Upper lobe of right lung (tissue), 1 donor: ENCODE measurements at regions not wholly inside any gene's neighbourhood (a gene's known extent, or its start where the extent isn't known, plus 50 kb on each side); places are given as distances from the start of the nearest gene placed in this dataset.

Experiments used
- ATAC-seq: fragments of 200-7000 bp; cut with Tn5 transposase; one replicate; pipeline ENCODE4 v1.9.1; 2020; ENCODE audit warnings: mild to moderate bottlenecking, moderate library complexity
- DNase-seq: peaks from one replicate; pipeline ENCODE4 v3.0.0-alpha.2; 2020
- H3K27ac ChIP-seq: fragments of 200-600 bp; one replicate; pipeline ENCODE4 v1.8.0; 2022
- H3K27me3 ChIP-seq: fragments of 200-600 bp; one replicate; pipeline ENCODE4 v1.8.0; 2022; ENCODE audit warnings: mild to moderate bottlenecking
- H3K36me3 ChIP-seq: fragments of 200-600 bp; one replicate; pipeline ENCODE4 v1.8.0; 2022
- H3K4me1 ChIP-seq: fragments of 200-600 bp; one replicate; pipeline ENCODE4 v1.8.0; 2022
- H3K4me3 ChIP-seq: fragments of 200-600 bp; one replicate; pipeline ENCODE4 v1.8.0; 2022; ENCODE audit warnings: mild to moderate bottlenecking
- H3K9me3 ChIP-seq: fragments of 200-600 bp; one replicate; pipeline ENCODE4 v1.8.0; 2022
- CTCF ChIP-seq: fragments of 200-600 bp; IDR thresholded peaks from one replicate; pipeline ENCODE4 v1.8.0; 2022; ENCODE audit warnings: antibody characterized with exemption
- intact Hi-C: fragments of 100-400 bp; cut with DNase I; formaldehyde crosslinking; loops from one replicate; pipeline ENCODE4 v1.11.0; 2022
- donor health status: DM: no; HTN: yes; CAD: no; lungs with severe emphysema.

- no peaks in the 10 kb centered on the region for H3K36me3 ChIP-seq
- H3K27ac ChIP-seq, result no peak overlapping the region
- H3K9me3 ChIP-seq, result no peaks in the 10 kb centered on the region
- H3K4me1 ChIP-seq, result no peaks in the 10 kb centered on the region
- no peak overlapping the region for H3K4me3 ChIP-seq
- DNase-seq (no peak), ATAC-seq (no peak)
- intact Hi-C loops, result no loop called here
- H3K27me3 ChIP-seq, result no peaks in the 10 kb centered on the region
- TF ChIP-seq CTCF, result no peak
Measured at GRCh38 chr9:118302721-118303120, 598.5 kb downstream of the TLR4 start.

GRCh38 chr9:118303216-118303615, 599.0 kb downstream of the TLR4 start:
- no peak for TF ChIP-seq CTCF
- Histone ChIP-seq H3K4me1 (no peaks in the 10 kb centered on the region), H3K9me3 (no peaks in the 10 kb centered on the region), H3K36me3 (no peaks in the 10 kb centered on the region), H3K27ac (no peak overlapping the region), H3K4me3 (no peak overlapping the region), H3K27me3 (no peaks in the 10 kb centered on the region)
- intact Hi-C loops, result no loop called here
- no peak for DNase-seq
- no peak for ATAC-seq

- ATAC-seq (no peak), DNase-seq (no peak)
- intact Hi-C loops, result no loop called here
- Histone ChIP-seq H3K4me3 (no peak overlapping the region), H3K27ac (no peak overlapping the region), H3K4me1 (no peaks in the 10 kb centered on the region), H3K9me3 (no peaks in the 10 kb centered on the region), H3K27me3 (no peaks in the 10 kb centered on the region), H3K36me3 (no peaks in the 10 kb centered on the region)
- no peak for TF ChIP-seq CTCF
Measured at GRCh38 chr9:118305331-118305730, 601.1 kb downstream of the TLR4 start.

GRCh38 chr9:118306801-118307200, 602.6 kb downstream of the TLR4 start:
- H3K36me3 ChIP-seq, result no peaks in the 10 kb centered on the region
- no peaks in the 10 kb centered on the region for H3K27me3 ChIP-seq
- no peaks in the 10 kb centered on the region for H3K9me3 ChIP-seq
- no peak overlapping the region for H3K4me3 ChIP-seq
- DNase-seq, result no peak
- intact Hi-C loops, result no loop called here
- H3K4me1 ChIP-seq, result no peaks in the 10 kb centered on the region
- TF ChIP-seq CTCF, result no peak
- H3K27ac ChIP-seq, result no peak overlapping the region
- ATAC-seq, result no peak

- DNase-seq (no peak), ATAC-seq (no peak)
- no peaks in the 10 kb centered on the region for H3K4me1 ChIP-seq
- H3K36me3 ChIP-seq, result no peaks in the 10 kb centered on the region
- TF ChIP-seq CTCF, result no peak
- intact Hi-C loops, result no loop called here
- no peaks in the 10 kb centered on the region for H3K9me3 ChIP-seq
- H3K27me3 ChIP-seq, result no peaks in the 10 kb centered on the region
- no peak overlapping the region for H3K4me3 ChIP-seq
- no peak overlapping the region for H3K27ac ChIP-seq
Measured at GRCh38 chr9:118313965-118314364, 609.8 kb downstream of the TLR4 start.

- intact Hi-C loops, result no loop called here
- no peaks in the 10 kb centered on the region for H3K4me1 ChIP-seq
- no peak for ATAC-seq
Measured at GRCh38 chr9:118316831-118317343, 612.7 kb downstream of the TLR4 start.

More at GRCh38 chr9:118316831-118317343, 612.7 kb downstream of the TLR4 start:
- no peak for TF ChIP-seq CTCF
- no peak overlapping the region for H3K4me3 ChIP-seq
- no peak overlapping the region for H3K27ac ChIP-seq
- H3K27me3 ChIP-seq, result no peaks in the 10 kb centered on the region
- DNase-seq, result no peak
- H3K36me3 ChIP-seq, result no peaks in the 10 kb centered on the region
- H3K9me3 ChIP-seq, result no peaks in the 10 kb centered on the region
